B cell (primary cell): ENCODE measurements at regions not wholly inside any gene's neighbourhood (a gene's known extent, or its start where the extent isn't known, plus 50 kb on each side); places are given as distances from the start of the nearest gene placed in this dataset.

Experiments
- ATAC-seq: fragments of 200-7000 bp; cut with Tn5 transposase; one replicate; pipeline ENCODE4 v1.10.0; 2021; ENCODE audit warnings: low read depth, mild to moderate bottlenecking, moderate number of reproducible peaks, moderate library complexity
- CTCF ChIA-PET: fragments of 350-600 bp; sonication (Branson Sonifier 250); formaldehyde crosslinking; loops from one replicate; lab custom pipeline; 2021; ENCODE audit warnings: antibody characterized with exemption, inconsistent platforms; lab: Charles Lee
- POLR2A ChIA-PET: fragments of 350-600 bp; sonication (Branson Sonifier 250); formaldehyde crosslinking; loops from one replicate; lab custom pipeline; 2021; ENCODE audit warnings: antibody characterized with exemption; lab: Charles Lee
- DNase-seq: peaks from one replicate; pipeline ENCODE4 v3.0.0; 2013
- H2AFZ ChIP-seq: 2 replicates; pipeline ENCODE4 v1.6.1; 2012; ENCODE audit warnings: mild to moderate bottlenecking, low read depth, low read length; ENCODE audit not compliant: insufficient read depth, poor library complexity, severe bottlenecking
- H3K27ac ChIP-seq, 2 donors: 1 replicate in 1 of 2; 2 replicates in 1 of 2; pipeline ENCODE4 v1.5.1; 2012 to 2013; ENCODE audit warnings: low read length in 2 of 2, mild to moderate bottlenecking in 2 of 2, moderate library complexity in 1 of 2
- H3K27me3 ChIP-seq, 4 experiments: fragments of 200-600 bp in 1 of 4; sonication (generic) in 1 of 4; replicated peaks in 1 of 4; 1 replicate in 2 of 4; 2 replicates in 2 of 4; pipeline versions ENCODE4 v1.6.1 to v1.7.0; 2013 to 2016; ENCODE audit warnings: low read length in 3 of 4, mild to moderate bottlenecking in 2 of 4, mixed read lengths in 1 of 4, moderate library complexity in 1 of 4; ENCODE audit not compliant: insufficient read depth in 4 of 4, control insufficient read depth in 3 of 4; ENCODE audit errors: control extremely low read depth in 1 of 4
- H3K36me3 ChIP-seq, 2 experiments: replicated peaks in 1 of 2; 1 replicate in 1 of 2; 2 replicates in 1 of 2; pipeline versions ENCODE4 v1.6.1 to v1.7.1; 2013; ENCODE audit warnings: low read length in 1 of 2; ENCODE audit not compliant: insufficient read depth in 2 of 2, control insufficient read depth in 1 of 2; ENCODE audit errors: control extremely low read depth in 1 of 2, extremely low read depth in 1 of 2
- H3K4me1 ChIP-seq, 2 donors: fragments of 200-600 bp in 1 of 2; sonication (generic) in 1 of 2; 1 replicate in 1 of 2; 2 replicates in 1 of 2; pipeline versions ENCODE4 v1.5.1 to v1.6.1; 2013 to 2017; ENCODE audit warnings: low read length in 2 of 2; ENCODE audit not compliant: control insufficient read depth in 2 of 2, insufficient read depth in 2 of 2
- H3K4me2 ChIP-seq: replicated peaks from 2 replicates; pipeline ENCODE3; 2012; ENCODE audit warnings: mild to moderate bottlenecking, low read depth, low read length; ENCODE audit not compliant: poor library complexity, severe bottlenecking
- H3K4me3 ChIP-seq, 5 experiments: fragments of 200-600 bp in 1 of 5; sonication (generic) in 1 of 5; 1 replicate in 3 of 5; 2 replicates in 2 of 5; pipeline versions ENCODE4 v1.5.1 to v1.7.0; 2011 to 2016; ENCODE audit warnings: low read length in 4 of 5, mild to moderate bottlenecking in 4 of 5, low read depth in 2 of 5, control low read depth in 1 of 5, moderate library complexity in 1 of 5; ENCODE audit not compliant: insufficient read depth in 1 of 5; ENCODE audit errors: control extremely low read depth in 1 of 5, extremely low read depth in 1 of 5
- H3K79me2 ChIP-seq: fragments of 200-600 bp; sonication (generic); one replicate; pipeline ENCODE4 v1.6.0; 2016; ENCODE audit warnings: low read length; ENCODE audit not compliant: control insufficient read depth, insufficient read depth
- H3K9ac ChIP-seq: fragments of 200-600 bp; sonication (generic); 2 replicates; pipeline ENCODE4 v1.6.1; 2017; ENCODE audit warnings: mild to moderate bottlenecking, low read length, moderate library complexity
- H3K9me3 ChIP-seq, 3 donors: one replicate each; pipeline versions ENCODE4 v1.6.1 to v1.7.1; 2013; ENCODE audit warnings: low read length in 2 of 3; ENCODE audit not compliant: control insufficient read depth in 2 of 3, insufficient read depth in 1 of 3; ENCODE audit errors: control extremely low read depth in 1 of 3
- H4K20me1 ChIP-seq: 2 replicates; pipeline ENCODE4 v1.6.0; 2012; ENCODE audit warnings: mild to moderate bottlenecking, low read length; ENCODE audit not compliant: insufficient read depth, control insufficient read depth, poor library complexity, severe bottlenecking
- H3K27ac Mint-ChIP-seq: one replicate; pipeline ENCODE4 v1.8.0; 2021; ENCODE audit warnings: mixed read lengths
- H3K27me3 Mint-ChIP-seq: one replicate; pipeline ENCODE4 v1.8.0; 2021; ENCODE audit warnings: mixed read lengths
- H3K4me1 Mint-ChIP-seq: one replicate; pipeline ENCODE4 v1.8.0; 2021; ENCODE audit warnings: mixed read lengths
- H3K4me3 Mint-ChIP-seq: one replicate; pipeline ENCODE4 v1.8.0; 2021; ENCODE audit warnings: mixed read lengths
- H3K9me3 Mint-ChIP-seq: one replicate; pipeline ENCODE4 v1.8.0; 2022; ENCODE audit warnings: mixed read lengths; ENCODE audit not compliant: insufficient read depth
- CTCF ChIP-seq: fragments of 200-600 bp; IDR thresholded peaks from one replicate; pipeline ENCODE4 v1.8.0; 2022; ENCODE audit warnings: antibody characterized with exemption, mild to moderate bottlenecking
- EZH2 ChIP-seq: IDR thresholded peaks from 2 replicates; pipeline ENCODE4 v1.6.1; 2012; ENCODE audit warnings: borderline replicate concordance, low read depth, mild to moderate bottlenecking, moderate library complexity, low read length; ENCODE audit not compliant: insufficient read depth, poor library complexity, severe bottlenecking
- WGBS: methylation state at CpG from one replicate; pipeline ENCODE4 v1.1.5; 2013; ENCODE audit warnings: missing lambda C conversion rate; ENCODE audit not compliant: insufficient coverage; 5-methylcytosine and 5-hydroxymethylcytosine counted together
- intact Hi-C: fragments of 100-400 bp; cut with micrococcal nuclease; formaldehyde crosslinking; loops from one replicate; pipeline ENCODE4 v1.10.0; 2022

- Histone ChIP-seq H4K20me1 (no peaks in the 10 kb centered on the region), H3K4me1 (no peaks in the 10 kb centered on the region), H3K79me2 (no peaks in the 10 kb centered on the region), H3K4me2 (no peak overlapping the region), H3K4me3 (no peak overlapping the region), H3K27ac (no peak overlapping the region), H2AFZ (no peak overlapping the region), H3K9ac (no peak overlapping the region), H3K27me3 (no peaks in the 10 kb centered on the region), H3K36me3 (no peaks in the 10 kb centered on the region), H3K9me3 (peaks cover 0 to 1% (median 0%) of the 10 kb centered on the region in 3 donors)
- CTCF ChIA-PET = no interaction called here
- no peaks in the 10 kb centered on the region for H3K27me3 Mint-ChIP-seq
- H3K9me3 Mint-ChIP-seq = peaks cover 4% of the 10 kb centered on the region
- DNase-seq (no peak), ATAC-seq (no peak)
- POLR2A ChIA-PET = no interaction called here
- no peaks in the 10 kb centered on the region for H3K4me1 Mint-ChIP-seq
- no peak overlapping the region for H3K27ac Mint-ChIP-seq
- intact Hi-C loops = no loop called here
- no CpG with 5 or more reads among the region's 3 CpGs for WGBS
- no peak for TF ChIP-seq CTCF
- H3K4me3 Mint-ChIP-seq = no peak overlapping the region
These were observed 628.3 kb downstream of the NUP35 start for GRCh38 chr2:183752571-183752970.

- ChIA-PET POLR2A (no interaction called here), CTCF (no interaction called here)
- H3K27me3 Mint-ChIP-seq = no peaks in the 10 kb centered on the region
- WGBS = no CpG with 5 or more reads among the region's 1 CpG
- Histone ChIP-seq H3K79me2 (no peaks in the 10 kb centered on the region), H4K20me1 (no peaks in the 10 kb centered on the region), H3K36me3 (no peaks in the 10 kb centered on the region), H2AFZ (no peak overlapping the region), H3K27me3 (no peaks in the 10 kb centered on the region), H3K9me3 (peaks cover 0 to 1% (median 0%) of the 10 kb centered on the region in 3 donors), H3K9ac (no peak overlapping the region), H3K4me3 (no peak overlapping the region), H3K4me1 (no peaks in the 10 kb centered on the region), H3K4me2 (no peak overlapping the region), H3K27ac (no peak overlapping the region)
- peaks cover 4% of the 10 kb centered on the region for H3K9me3 Mint-ChIP-seq
- intact Hi-C loops = no loop called here
- H3K4me1 Mint-ChIP-seq = no peaks in the 10 kb centered on the region
- ATAC-seq (no peak), DNase-seq (no peak)
- H3K4me3 Mint-ChIP-seq = no peak overlapping the region
- H3K27ac Mint-ChIP-seq = no peak overlapping the region
- TF ChIP-seq CTCF (no peak), EZH2 (no peak)
These were observed 634.8 kb downstream of the NUP35 start for GRCh38 chr2:183759033-183759432.
